Activated CD8-positive, alpha-beta memory T cell treated with anti-CD3 and anti-CD28 coated beads, Interleukin-2, amount 10 ng/mL, durations not matched to agents 7 days and 5 days (primary cell): ENCODE measurements at regions not wholly inside any gene's neighbourhood (a gene's known extent, or its start where the extent isn't known, plus 50 kb on each side); places are given as distances from the start of the nearest gene placed in this dataset.

Source experiments
- ATAC-seq: fragments of 150-1000 bp; cut with Tn5 transposase; one replicate; pipeline ENCODE4 v1.10.0; 2021; ENCODE audit warnings: moderate library complexity
- CTCF ChIA-PET: fragments of 350-600 bp; sonication (Branson Sonifier 250); formaldehyde crosslinking; loops from one replicate; lab custom pipeline; 2021; ENCODE audit warnings: antibody characterized with exemption; lab: Charles Lee
- DNase-seq: peaks from one replicate; pipeline ENCODE4 v3.0.0-alpha.2; 2020
- H3K27ac Mint-ChIP-seq: one replicate; pipeline ENCODE4 v1.8.0; 2021; ENCODE audit warnings: mild to moderate bottlenecking, mixed read lengths
- H3K27me3 Mint-ChIP-seq: one replicate; pipeline ENCODE4 v1.8.0; 2021; ENCODE audit warnings: mixed read lengths
- H3K36me3 Mint-ChIP-seq: one replicate; pipeline ENCODE4 v1.8.0; 2021; ENCODE audit warnings: mild to moderate bottlenecking, mixed read lengths
- H3K4me1 Mint-ChIP-seq: one replicate; pipeline ENCODE4 v1.8.0; 2021; ENCODE audit warnings: mixed read lengths
- H3K4me3 Mint-ChIP-seq: one replicate; pipeline ENCODE4 v1.8.0; 2021; ENCODE audit warnings: mild to moderate bottlenecking, moderate library complexity, mixed read lengths
- H3K9me3 Mint-ChIP-seq: one replicate; pipeline ENCODE4 v1.8.0; 2022; ENCODE audit warnings: low read depth, mixed read lengths

GRCh38 chr11:113526521-113526920, 51.3 kb upstream of the DRD2 start:
- no peak for DNase-seq
- H3K4me1 Mint-ChIP-seq, result no peaks in the 10 kb centered on the region
- no peaks in the 10 kb centered on the region for H3K9me3 Mint-ChIP-seq
- CTCF ChIA-PET, result no interaction called here
- no peaks in the 10 kb centered on the region for H3K36me3 Mint-ChIP-seq
- peaks cover 43% of the 10 kb centered on the region for H3K27me3 Mint-ChIP-seq
- ATAC-seq, result no peak
- no peak overlapping the region for H3K4me3 Mint-ChIP-seq
- no peak overlapping the region for H3K27ac Mint-ChIP-seq
